A549 (cell line): ENCODE measurements at regions not wholly inside any gene's neighbourhood (a gene's known extent, or its start where the extent isn't known, plus 50 kb on each side); places are given as distances from the start of the nearest gene placed in this dataset.

Experiments used
- POLR2A ChIP-seq: IDR thresholded peaks from 2 replicates; pipeline ENCODE4 v1.6.1; 2012; ENCODE audit warnings: mild to moderate bottlenecking, low read length
- RAD21 ChIP-seq, 2 experiments: fragments of >200 bp in 1 of 2; sonication (Bioruptor Twin) in 1 of 2; formaldehyde crosslinking in 1 of 2; IDR thresholded peaks in 1 of 2; conservative IDR thresholded peaks in 1 of 2; 2 replicates in 1 of 2; 3 replicates in 1 of 2; pipeline ENCODE4 v1.6.1; 2012 to 2018; ENCODE audit warnings: inconsistent platforms in 1 of 2
- ZSCAN20 ChIP-seq: fragments of 250-450 bp; sonication (Bioruptor Pico); IDR thresholded peaks from 2 replicates; pipeline ENCODE4 v1.8.0; 2022; ENCODE audit warnings: mild to moderate bottlenecking, moderate library complexity
- TF ChIP-seq, protein P1 (sequence below): fragments of >200 bp; sonication (Bioruptor Twin); formaldehyde crosslinking; IDR thresholded peaks from 3 replicates; pipeline ENCODE4 v1.5.1; 2016

DNA sequence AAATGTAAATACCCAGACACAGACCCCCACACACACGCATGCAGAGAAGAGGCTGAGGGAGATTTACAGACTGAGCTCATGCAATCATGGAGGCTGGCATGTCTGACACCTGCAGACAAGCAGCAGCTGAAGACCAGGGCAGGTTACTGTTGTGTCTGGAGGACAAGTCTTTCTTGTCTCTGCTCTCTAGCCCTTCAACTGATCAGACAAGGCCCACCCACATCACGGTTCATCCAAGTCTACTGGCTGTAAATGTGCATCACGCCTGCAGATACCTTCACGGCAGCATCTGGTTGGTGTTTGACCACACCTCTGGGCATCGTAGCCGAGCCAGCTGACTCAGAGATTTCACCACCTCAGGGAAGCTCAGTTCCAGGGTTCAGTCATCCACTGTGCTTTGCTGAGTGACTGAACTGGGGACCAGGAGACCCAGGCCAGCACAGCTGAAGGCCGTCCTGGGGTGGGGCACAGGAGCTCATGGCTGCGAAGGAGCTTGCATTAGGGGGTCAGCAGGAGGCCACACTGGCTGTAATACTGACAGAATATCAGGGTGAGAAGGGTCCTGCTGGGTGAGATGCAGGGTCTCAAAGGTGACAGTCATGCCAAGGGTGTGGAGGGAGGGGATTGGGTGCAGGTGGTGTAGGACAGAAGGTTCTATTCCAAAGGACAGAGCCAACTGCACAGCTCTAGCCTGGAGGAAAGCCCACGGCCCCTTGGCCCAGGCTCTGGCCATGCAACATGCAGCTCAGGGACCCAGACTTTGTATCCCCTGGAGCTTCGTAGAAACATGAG lies 304.9 kb downstream of the BRD1 start:
- TF ChIP-seq ZSCAN20 (CRISPR knock-in tag): no peak
- TF ChIP-seq, protein P1, sequence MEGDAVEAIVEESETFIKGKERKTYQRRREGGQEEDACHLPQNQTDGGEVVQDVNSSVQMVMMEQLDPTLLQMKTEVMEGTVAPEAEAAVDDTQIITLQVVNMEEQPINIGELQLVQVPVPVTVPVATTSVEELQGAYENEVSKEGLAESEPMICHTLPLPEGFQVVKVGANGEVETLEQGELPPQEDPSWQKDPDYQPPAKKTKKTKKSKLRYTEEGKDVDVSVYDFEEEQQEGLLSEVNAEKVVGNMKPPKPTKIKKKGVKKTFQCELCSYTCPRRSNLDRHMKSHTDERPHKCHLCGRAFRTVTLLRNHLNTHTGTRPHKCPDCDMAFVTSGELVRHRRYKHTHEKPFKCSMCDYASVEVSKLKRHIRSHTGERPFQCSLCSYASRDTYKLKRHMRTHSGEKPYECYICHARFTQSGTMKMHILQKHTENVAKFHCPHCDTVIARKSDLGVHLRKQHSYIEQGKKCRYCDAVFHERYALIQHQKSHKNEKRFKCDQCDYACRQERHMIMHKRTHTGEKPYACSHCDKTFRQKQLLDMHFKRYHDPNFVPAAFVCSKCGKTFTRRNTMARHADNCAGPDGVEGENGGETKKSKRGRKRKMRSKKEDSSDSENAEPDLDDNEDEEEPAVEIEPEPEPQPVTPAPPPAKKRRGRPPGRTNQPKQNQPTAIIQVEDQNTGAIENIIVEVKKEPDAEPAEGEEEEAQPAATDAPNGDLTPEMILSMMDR: no peak
- no peak for TF ChIP-seq POLR2A
- no peak for TF ChIP-seq RAD21 (conservative IDR thresholded peaks at IDR 0.05 in 1 of 2, IDR thresholded peaks at IDR 0.05 in 1 of 2)
